HG02885 (cell line): ENCODE measurements at regions not wholly inside any gene's neighbourhood (a gene's known extent, or its start where the extent isn't known, plus 50 kb on each side); places are given as distances from the start of the nearest gene placed in this dataset.

Source experiments
- ATAC-seq: cut with Tn5 transposase; IDR thresholded peaks from one replicate; pipeline ENCODE4 v1.9.1; 2021; ENCODE audit warnings: mild to moderate bottlenecking; ENCODE audit not compliant: unreplicated experiment, poor library complexity

- ATAC-seq: no peak
Measured at GRCh38 chr18:78728784-78729467, 250.7 kb upstream of the SALL3 start.

GRCh38 chr18:78730546-78730945 is 249.1 kb upstream of the SALL3 start:
- ATAC-seq: no peak

- no peak for ATAC-seq
Measured at GRCh38 chr18:78731016-78731397, 248.6 kb upstream of the SALL3 start.

GRCh38 chr18:78731398-78732032 is 248.1 kb upstream of the SALL3 start:
- ATAC-seq: no peak

- ATAC-seq: no peak
Measured at GRCh38 chr18:78732273-78733210, 247.1 kb upstream of the SALL3 start.

- ATAC-seq: no peak
Measured at GRCh38 chr18:78733762-78734613, 245.6 kb upstream of the SALL3 start.

- ATAC-seq: no peak
Measured at GRCh38 chr18:78734614-78734945, 245.0 kb upstream of the SALL3 start.

- no peak for ATAC-seq
Measured at GRCh38 chr18:78735131-78736014, 244.2 kb upstream of the SALL3 start.

DNA sequence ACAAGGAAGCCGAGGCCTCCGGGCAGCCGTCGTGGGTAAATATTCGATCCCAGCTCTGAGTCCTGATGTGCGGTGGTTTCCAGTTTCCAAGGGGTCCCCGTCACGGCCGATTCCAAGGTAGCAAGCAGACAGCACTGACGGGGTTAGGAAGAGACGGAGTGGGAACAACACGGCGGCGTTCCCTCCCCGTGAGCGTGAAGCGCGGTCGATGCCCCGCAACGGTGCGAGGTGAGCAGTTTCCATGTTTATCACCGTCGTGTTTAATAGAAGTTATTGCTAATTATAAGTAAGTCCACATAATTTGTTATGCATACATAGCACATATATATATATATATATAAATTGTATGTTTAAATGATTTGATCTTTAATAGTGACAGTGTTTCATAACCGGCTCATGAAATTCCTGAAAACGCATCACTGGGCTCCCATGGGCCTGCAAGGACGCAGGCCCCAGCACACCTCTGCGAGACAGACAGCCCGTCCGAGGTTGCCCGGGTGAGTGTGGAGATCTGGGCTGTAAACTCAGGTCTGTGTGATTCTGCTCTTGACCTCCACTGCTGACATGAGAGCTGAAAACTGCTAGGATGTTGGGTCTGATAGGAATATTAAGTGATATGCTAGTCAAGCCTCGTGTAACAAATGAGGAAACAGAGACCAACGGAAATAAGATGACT is 243.5 kb upstream of the SALL3 start:
- no peak for ATAC-seq

GRCh38 chr18:78737006-78737915 is 242.4 kb upstream of the SALL3 start:
- ATAC-seq: no peak

DNA sequence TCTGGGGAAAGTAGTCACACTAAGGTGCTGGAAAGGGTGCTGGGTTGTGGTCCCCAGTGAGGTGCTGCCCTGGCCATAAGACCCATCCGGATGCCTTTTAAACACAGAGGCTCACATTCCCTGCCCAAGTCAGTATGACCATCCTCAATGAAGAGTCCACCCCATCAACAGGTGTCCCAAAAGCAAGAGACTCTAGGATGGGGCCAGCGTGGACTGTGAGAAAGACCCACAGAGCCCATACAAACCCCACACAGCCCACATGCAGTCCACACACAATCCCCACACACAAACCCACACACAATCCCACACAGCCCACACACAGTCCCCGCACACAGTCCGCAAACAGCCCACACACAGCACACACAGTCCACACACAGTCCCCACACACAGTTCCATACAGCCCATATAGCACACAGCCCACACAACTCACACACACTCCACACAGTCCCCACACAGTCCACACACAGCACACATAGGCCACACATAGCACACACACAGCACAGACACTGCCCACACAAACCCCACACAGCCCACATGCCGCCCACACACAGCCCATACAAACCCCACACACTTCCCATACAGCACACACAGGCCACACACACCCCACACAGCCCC is 241.4 kb upstream of the SALL3 start:
- no peak for ATAC-seq

DNA sequence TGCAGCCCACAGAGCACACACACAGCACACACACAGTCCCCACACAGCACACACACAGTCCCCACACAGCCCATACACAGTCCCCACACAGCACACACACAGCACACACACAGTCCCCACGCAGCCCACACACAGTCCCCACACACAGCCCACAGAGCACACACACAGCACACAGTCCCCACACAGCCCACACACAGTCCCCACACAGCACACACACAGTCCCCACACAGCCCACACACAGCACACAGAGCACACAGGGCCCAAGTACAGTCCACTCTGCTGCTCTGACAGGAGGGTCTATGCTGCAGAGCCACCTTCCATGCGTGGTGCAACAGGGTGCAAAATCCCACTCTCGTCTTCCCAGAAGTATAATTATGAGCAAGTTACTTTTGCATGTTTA is 240.5 kb upstream of the SALL3 start:
- no peak for ATAC-seq

GRCh38 chr18:78739882-78740677 is 239.5 kb upstream of the SALL3 start:
- no peak for ATAC-seq

- no peak for ATAC-seq
Measured at GRCh38 chr18:78740876-78741275, 238.7 kb upstream of the SALL3 start.

GRCh38 chr18:78741381-78742217 is 238.0 kb upstream of the SALL3 start:
- no peak for ATAC-seq

- ATAC-seq: no peak
Measured at GRCh38 chr18:78742218-78742745, 237.3 kb upstream of the SALL3 start.
